HG02759 (cell line): ENCODE measurements at regions not wholly inside any gene's neighbourhood (a gene's known extent, or its start where the extent isn't known, plus 50 kb on each side); places are given as distances from the start of the nearest gene placed in this dataset.
A peak's percentile ranks its signal among the peaks of the same experiment; 100 is the strongest.

Experiments used
- ATAC-seq: cut with Tn5 transposase; IDR thresholded peaks from one replicate; pipeline ENCODE4 v1.9.1; 2021; ENCODE audit warnings: mild to moderate bottlenecking, moderate library complexity; ENCODE audit not compliant: unreplicated experiment

GRCh38 chr18:77896586-77897252 lies 647.1 kb downstream of the GALR1 start:
- no peak for ATAC-seq

GRCh38 chr18:77897606-77898005 lies 648.0 kb downstream of the GALR1 start:
- no peak for ATAC-seq

GRCh38 chr18:77899972-77900754 lies 650.5 kb downstream of the GALR1 start:
- ATAC-seq: peak; percentile 100

- no peak for ATAC-seq
Measured at GRCh38 chr18:77905011-77905410, 655.4 kb downstream of the GALR1 start.

- ATAC-seq: no peak
Measured at GRCh38 chr18:77905449-77906055, 655.9 kb downstream of the GALR1 start.

GRCh38 chr18:77906103-77906892 lies 656.6 kb downstream of the GALR1 start:
- ATAC-seq: no peak

GRCh38 chr18:77910347-77910746 lies 660.7 kb downstream of the GALR1 start:
- ATAC-seq: no peak

GRCh38 chr18:77911971-77912605 lies 662.4 kb downstream of the GALR1 start:
- no peak for ATAC-seq

- no peak for ATAC-seq
Measured at GRCh38 chr18:77918730-77919129, 669.1 kb downstream of the GALR1 start.

GRCh38 chr18:77919923-77920322 lies 670.3 kb downstream of the GALR1 start:
- no peak for ATAC-seq

GRCh38 chr18:77935342-77935741 lies 685.7 kb downstream of the GALR1 start:
- no peak for ATAC-seq

- ATAC-seq: no peak
Measured at GRCh38 chr18:77940566-77940965, 690.9 kb downstream of the GALR1 start.

- no peak for ATAC-seq
Measured at GRCh38 chr18:77944533-77944932, 694.9 kb downstream of the GALR1 start.

- no peak for ATAC-seq
Measured at GRCh38 chr18:77948567-77948966, 698.9 kb downstream of the GALR1 start.

GRCh38 chr18:77949355-77949973 lies 699.8 kb downstream of the GALR1 start:
- ATAC-seq: no peak

- ATAC-seq: no peak
Measured at GRCh38 chr18:77959248-77959647, 709.6 kb downstream of the GALR1 start.

GRCh38 chr18:77960791-77961410 lies 711.3 kb downstream of the GALR1 start:
- ATAC-seq: no peak

- no peak for ATAC-seq
Measured at GRCh38 chr18:77967071-77967470, 717.4 kb downstream of the GALR1 start.

- no peak for ATAC-seq
Measured at GRCh38 chr18:77967791-77968190, 718.1 kb downstream of the GALR1 start.

GRCh38 chr18:77969972-77970371 lies 720.3 kb downstream of the GALR1 start:
- no peak for ATAC-seq
